Body of pancreas (tissue), 4 donors: ENCODE measurements at regions not wholly inside any gene's neighbourhood (a gene's known extent, or its start where the extent isn't known, plus 50 kb on each side); places are given as distances from the start of the nearest gene placed in this dataset.

Experiments
- POLR2A ChIP-seq, 3 donors: fragments of 450-650 bp; IDR thresholded peaks; one replicate each; pipeline ENCODE4 v1.6.1; 2016; ENCODE audit warnings: antibody characterized with exemption in 3 of 3, mild to moderate bottlenecking in 2 of 3
- TF ChIP-seq, protein P1 (sequence below), 7 experiments: fragments of 450-650 bp in 4 of 7; fragments of 200-600 bp in 3 of 7; sonication (generic) in 3 of 7; IDR thresholded peaks; one replicate each; pipeline ENCODE4 v1.5.1; 2016 to 2019; ENCODE audit warnings: antibody characterized with exemption in 7 of 7

DNA sequence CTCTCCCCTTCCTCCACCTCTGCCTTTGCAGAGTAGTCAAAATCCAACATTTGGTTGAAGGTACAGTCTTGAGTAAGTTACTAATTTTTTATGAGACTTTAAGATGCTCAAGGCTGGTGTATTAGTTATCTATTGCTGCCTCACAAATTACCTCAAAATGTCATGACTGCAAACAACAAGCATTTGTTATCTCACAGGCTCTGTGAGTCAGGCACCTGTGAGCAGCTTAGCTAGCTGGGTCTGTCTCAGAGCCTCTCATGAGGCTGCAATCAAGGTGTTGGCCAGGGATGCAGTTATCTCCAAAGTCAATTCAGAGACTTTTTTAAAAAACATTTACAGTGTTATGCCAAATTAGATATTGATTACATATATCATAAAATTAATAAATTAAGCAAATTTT, 371.3 kb upstream of the RGMB start:
- no peak for TF ChIP-seq POLR2A (IDR thresholded peaks at IDR 0.05)
- TF ChIP-seq, protein P1, sequence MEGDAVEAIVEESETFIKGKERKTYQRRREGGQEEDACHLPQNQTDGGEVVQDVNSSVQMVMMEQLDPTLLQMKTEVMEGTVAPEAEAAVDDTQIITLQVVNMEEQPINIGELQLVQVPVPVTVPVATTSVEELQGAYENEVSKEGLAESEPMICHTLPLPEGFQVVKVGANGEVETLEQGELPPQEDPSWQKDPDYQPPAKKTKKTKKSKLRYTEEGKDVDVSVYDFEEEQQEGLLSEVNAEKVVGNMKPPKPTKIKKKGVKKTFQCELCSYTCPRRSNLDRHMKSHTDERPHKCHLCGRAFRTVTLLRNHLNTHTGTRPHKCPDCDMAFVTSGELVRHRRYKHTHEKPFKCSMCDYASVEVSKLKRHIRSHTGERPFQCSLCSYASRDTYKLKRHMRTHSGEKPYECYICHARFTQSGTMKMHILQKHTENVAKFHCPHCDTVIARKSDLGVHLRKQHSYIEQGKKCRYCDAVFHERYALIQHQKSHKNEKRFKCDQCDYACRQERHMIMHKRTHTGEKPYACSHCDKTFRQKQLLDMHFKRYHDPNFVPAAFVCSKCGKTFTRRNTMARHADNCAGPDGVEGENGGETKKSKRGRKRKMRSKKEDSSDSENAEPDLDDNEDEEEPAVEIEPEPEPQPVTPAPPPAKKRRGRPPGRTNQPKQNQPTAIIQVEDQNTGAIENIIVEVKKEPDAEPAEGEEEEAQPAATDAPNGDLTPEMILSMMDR (IDR thresholded peaks at IDR 0.05) = no peak
